LNCaP clone FGC (cell line): ENCODE measurements at regions not wholly inside any gene's neighbourhood (a gene's known extent, or its start where the extent isn't known, plus 50 kb on each side); places are given as distances from the start of the nearest gene placed in this dataset.

Experiments used
- DNase-seq: peaks from one replicate; pipeline ENCODE4 v3.0.0-alpha.2; 2011; ENCODE audit warnings: low read depth
- H3K4me3 ChIP-seq: 2 replicates; pipeline ENCODE4 v1.5.1; 2011; ENCODE audit warnings: mild to moderate bottlenecking, low read depth, low read length, control low read depth
- CTCF ChIP-seq: IDR thresholded peaks from 2 replicates; pipeline ENCODE4 v1.5.1; 2012; ENCODE audit warnings: mild to moderate bottlenecking; ENCODE audit not compliant: control insufficient read depth, insufficient read depth; ENCODE audit errors: extremely low read depth

- no peak for DNase-seq
- no peak for TF ChIP-seq CTCF
- no peak overlapping the region for H3K4me3 ChIP-seq
Measured at GRCh38 chr2:234626566-234627130, 129.8 kb upstream of the ARL4C start.

- no peak overlapping the region for H3K4me3 ChIP-seq
- DNase-seq = no peak
- TF ChIP-seq CTCF = no peak
Measured at GRCh38 chr2:234625626-234626250, 128.9 kb upstream of the ARL4C start.

- no peak for TF ChIP-seq CTCF
- DNase-seq = no peak
- H3K4me3 ChIP-seq = no peak overlapping the region
Measured at GRCh38 chr2:234623521-234623991, 126.7 kb upstream of the ARL4C start.

- DNase-seq = no peak
- H3K4me3 ChIP-seq = no peak overlapping the region
- TF ChIP-seq CTCF = no peak
Measured at GRCh38 chr2:234621120-234621519, 124.2 kb upstream of the ARL4C start.

GRCh38 chr2:234620018-234620417 is 123.1 kb upstream of the ARL4C start:
- H3K4me3 ChIP-seq = no peak overlapping the region
- TF ChIP-seq CTCF = no peak
- no peak for DNase-seq

- no peak for TF ChIP-seq CTCF
Measured at GRCh38 chr2:234615643-234616356, 118.9 kb upstream of the ARL4C start.

More at GRCh38 chr2:234615643-234616356, 118.9 kb upstream of the ARL4C start:
- no peak for DNase-seq
- H3K4me3 ChIP-seq = no peak overlapping the region
